ENCODE measurements at regions not wholly inside any gene's neighbourhood (a gene's known extent, or its start where the extent isn't known, plus 50 kb on each side); places are given as distances from the start of the nearest gene placed in this dataset.

DNA sequence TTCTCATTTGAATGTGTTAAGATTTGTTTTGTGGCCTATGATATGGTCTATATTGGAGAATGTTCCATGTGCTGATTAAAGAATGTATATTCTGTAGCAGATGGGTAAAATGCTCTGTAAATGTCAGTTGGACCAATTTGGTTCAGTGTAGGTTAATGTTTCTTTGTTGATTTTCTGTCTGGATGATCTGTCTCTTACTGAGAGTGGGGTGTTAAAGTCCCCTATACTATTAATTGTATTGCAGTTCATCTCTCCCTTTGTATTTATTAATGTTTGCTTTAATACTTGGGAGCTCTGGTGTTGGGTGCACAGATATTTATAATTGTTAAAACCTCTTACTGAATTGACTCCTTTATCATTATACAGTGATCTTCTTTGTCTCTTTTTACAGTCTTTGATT, 584.5 kb downstream of the NUF2 start:
- no peak overlapping the region for H2BK120ac ChIP-seq (ENCODE audit: low read depth, low read length)
- H3K36me3 ChIP-seq (ENCODE audit: control insufficient read depth, insufficient read depth, low read length), result no peaks in the 10 kb centered on the region
- intact Hi-C loops (cut with micrococcal nuclease), result no loop called here
- no peak overlapping the region for H2AK9ac ChIP-seq (replicated peaks; ENCODE audit: low read depth, low read length, poor library complexity)
- H2AFZ ChIP-seq (replicated peaks; ENCODE audit: low read length, poor library complexity), result no peak overlapping the region
- no peak overlapping the region for H4K91ac ChIP-seq (ENCODE audit: insufficient read depth, low read depth, low read length)
- no peak overlapping the region for H3K23ac ChIP-seq (ENCODE audit: low read depth, low read length)
- no peak overlapping the region for H2BK15ac ChIP-seq (ENCODE audit: low read depth, low read length)
- no peak overlapping the region for H4K5ac ChIP-seq (ENCODE audit: low read depth, low read length)
- CTCF ChIA-PET, result no interaction called here
- H3K4me2 ChIP-seq (ENCODE audit: low read depth, low read length), result no peak overlapping the region
- no peak overlapping the region for H3K4me3 ChIP-seq (ENCODE audit: insufficient read depth, low read depth, low read length)
- no peak overlapping the region for H3K18ac ChIP-seq (ENCODE audit: low read depth, low read length)
- no peaks in the 10 kb centered on the region for H4K20me1 ChIP-seq (ENCODE audit: insufficient read depth, low read length)
- no peak overlapping the region for H2AK5ac ChIP-seq (ENCODE audit: low read depth, low read length)
- dilution Hi-C loops (cut with HindIII; ENCODE audit: low sequenced_read_pairs, unreplicated experiment), result no loop called here
- ATAC-seq (ENCODE audit: low read depth) (no peak), DNase-seq (no peak)
- H3K4me1 ChIP-seq (ENCODE audit: control insufficient read depth, insufficient read depth, low read length), result no peaks in the 10 kb centered on the region
- H2BK5ac ChIP-seq (ENCODE audit: low read depth, low read length, poor library complexity, severe bottlenecking), result no peak overlapping the region
- no peak overlapping the region for H2BK20ac ChIP-seq (ENCODE audit: low read depth, low read length)
- no peak overlapping the region for H3K27ac ChIP-seq (ENCODE audit: insufficient read depth, low read length)
- in situ Hi-C loops (cut with MboI; ENCODE audit: low sequenced_read_pairs), result no loop called here
- H3K9me3 ChIP-seq (ENCODE audit: control insufficient read depth, insufficient read depth, low read length), result no peaks in the 10 kb centered on the region
- no peaks in the 10 kb centered on the region for H3K9me1 ChIP-seq (ENCODE audit: insufficient read depth, low read length)
- no peak overlapping the region for H4K8ac ChIP-seq (ENCODE audit: low read depth in 2 of 2, low read length in 2 of 2)
- TF ChIP-seq NFE2L2 (IDR thresholded peaks at IDR 0.05; ENCODE audit: low read depth, low read length) (no peak), RCOR1 (IDR thresholded peaks at IDR 0.05; ENCODE audit: insufficient replicate concordance, low read length) (no peak), CHD1 (IDR thresholded peaks at IDR 0.05; ENCODE audit: low read depth, low read length) (no peak), FOS (IDR thresholded peaks at IDR 0.05; ENCODE audit: low read depth, low read length) (no peak), SMC3 (IDR thresholded peaks at IDR 0.05; ENCODE audit: low read depth, low read length) (no peak), POLR2A (IDR thresholded peaks at IDR 0.05; ENCODE audit: low read depth, low read length) (no peak), RFX5 (IDR thresholded peaks at IDR 0.05; ENCODE audit: low read depth, low read length) (no peak), MAFK (IDR thresholded peaks at IDR 0.05; ENCODE audit: low read depth, low read length) (no peak), BHLHE40 (IDR thresholded peaks at IDR 0.05; ENCODE audit: low read depth, low read length) (no peak), RAD21 (IDR thresholded peaks at IDR 0.05; ENCODE audit: low read length) (no peak)
- TF ChIP-seq, protein P1, sequence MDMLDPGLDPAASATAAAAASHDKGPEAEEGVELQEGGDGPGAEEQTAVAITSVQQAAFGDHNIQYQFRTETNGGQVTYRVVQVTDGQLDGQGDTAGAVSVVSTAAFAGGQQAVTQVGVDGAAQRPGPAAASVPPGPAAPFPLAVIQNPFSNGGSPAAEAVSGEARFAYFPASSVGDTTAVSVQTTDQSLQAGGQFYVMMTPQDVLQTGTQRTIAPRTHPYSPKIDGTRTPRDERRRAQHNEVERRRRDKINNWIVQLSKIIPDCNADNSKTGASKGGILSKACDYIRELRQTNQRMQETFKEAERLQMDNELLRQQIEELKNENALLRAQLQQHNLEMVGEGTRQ (IDR thresholded peaks at IDR 0.05; ENCODE audit: low read depth, low read length), result no peak
- POLR2A ChIA-PET (ENCODE audit: unreplicated experiment), result no interaction called here
- H3K4ac ChIP-seq (ENCODE audit: low read depth, low read length), result no peak overlapping the region
- H3K27me3 ChIP-seq (ENCODE audit: control insufficient read depth, insufficient read depth, low read length), result no peaks in the 10 kb centered on the region
- no peak overlapping the region for H3K9ac ChIP-seq (ENCODE audit: low read depth, low read length)
- H3K14ac ChIP-seq (replicated peaks; ENCODE audit: low read depth, low read length), result no peak overlapping the region
- no TSS peak for BruUV-seq (replicated peaks)
- H3K79me1 ChIP-seq (ENCODE audit: low read depth in 1 of 2, low read length in 2 of 2), result no peaks in the 10 kb centered on the region
- no peak overlapping the region for H3K56ac ChIP-seq (ENCODE audit: extremely low read depth, insufficient read depth, low read length)

Measured in IMR-90 (cell line).